ENCODE measurements at regions not wholly inside any gene's neighbourhood (a gene's known extent, or its start where the extent isn't known, plus 50 kb on each side); places are given as distances from the start of the nearest gene placed in this dataset.

DNA sequence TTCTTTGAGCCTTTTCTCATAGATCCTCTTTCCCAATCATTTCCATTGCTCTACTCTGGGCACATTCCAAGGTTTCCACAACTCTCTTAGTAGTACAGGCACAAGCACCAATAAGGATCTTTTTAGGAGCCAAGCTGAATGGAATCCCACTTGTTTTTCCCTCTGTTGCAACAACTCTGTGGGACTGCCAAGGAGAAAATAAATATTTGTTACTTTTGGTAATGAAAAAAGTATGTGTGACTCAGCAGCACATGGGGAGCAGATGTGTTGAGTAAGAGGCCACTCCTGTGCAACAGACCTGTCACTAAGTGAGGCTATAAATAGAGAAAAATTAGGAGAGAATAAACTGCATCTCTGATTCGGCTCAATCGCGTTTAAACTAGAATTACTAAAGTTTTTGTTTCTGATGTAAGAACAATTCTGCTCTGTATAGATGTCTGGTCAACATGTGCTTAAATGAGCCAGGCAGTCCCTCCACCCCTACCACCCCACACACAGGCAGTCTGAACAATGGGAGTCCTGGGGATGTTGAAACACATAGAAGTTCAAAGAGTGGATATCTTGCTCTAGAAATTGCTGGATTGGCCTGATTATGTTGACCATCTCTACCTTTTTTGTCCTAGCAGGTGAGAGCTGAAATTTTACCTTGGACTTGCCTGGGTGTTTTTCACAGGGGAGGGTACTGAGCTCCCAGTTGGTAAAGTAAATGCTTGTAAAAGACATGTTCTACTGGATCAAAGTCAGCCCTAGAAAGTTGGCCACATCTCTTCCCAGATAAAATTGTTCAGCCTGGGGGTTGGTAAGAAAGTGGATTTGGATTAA is 244.3 kb upstream of the NOVA1 start:
- TF ChIP-seq, protein P1, sequence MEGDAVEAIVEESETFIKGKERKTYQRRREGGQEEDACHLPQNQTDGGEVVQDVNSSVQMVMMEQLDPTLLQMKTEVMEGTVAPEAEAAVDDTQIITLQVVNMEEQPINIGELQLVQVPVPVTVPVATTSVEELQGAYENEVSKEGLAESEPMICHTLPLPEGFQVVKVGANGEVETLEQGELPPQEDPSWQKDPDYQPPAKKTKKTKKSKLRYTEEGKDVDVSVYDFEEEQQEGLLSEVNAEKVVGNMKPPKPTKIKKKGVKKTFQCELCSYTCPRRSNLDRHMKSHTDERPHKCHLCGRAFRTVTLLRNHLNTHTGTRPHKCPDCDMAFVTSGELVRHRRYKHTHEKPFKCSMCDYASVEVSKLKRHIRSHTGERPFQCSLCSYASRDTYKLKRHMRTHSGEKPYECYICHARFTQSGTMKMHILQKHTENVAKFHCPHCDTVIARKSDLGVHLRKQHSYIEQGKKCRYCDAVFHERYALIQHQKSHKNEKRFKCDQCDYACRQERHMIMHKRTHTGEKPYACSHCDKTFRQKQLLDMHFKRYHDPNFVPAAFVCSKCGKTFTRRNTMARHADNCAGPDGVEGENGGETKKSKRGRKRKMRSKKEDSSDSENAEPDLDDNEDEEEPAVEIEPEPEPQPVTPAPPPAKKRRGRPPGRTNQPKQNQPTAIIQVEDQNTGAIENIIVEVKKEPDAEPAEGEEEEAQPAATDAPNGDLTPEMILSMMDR (IDR thresholded peaks at IDR 0.05; ENCODE audit: insufficient read depth, low read depth, low read length), result no peak
- TF ChIP-seq EZH2 (IDR thresholded peaks at IDR 0.05; ENCODE audit: insufficient read depth, low read length), result no peak
